ENCODE measurements at regions not wholly inside any gene's neighbourhood (a gene's known extent, or its start where the extent isn't known, plus 50 kb on each side); places are given as distances from the start of the nearest gene placed in this dataset.

DNA sequence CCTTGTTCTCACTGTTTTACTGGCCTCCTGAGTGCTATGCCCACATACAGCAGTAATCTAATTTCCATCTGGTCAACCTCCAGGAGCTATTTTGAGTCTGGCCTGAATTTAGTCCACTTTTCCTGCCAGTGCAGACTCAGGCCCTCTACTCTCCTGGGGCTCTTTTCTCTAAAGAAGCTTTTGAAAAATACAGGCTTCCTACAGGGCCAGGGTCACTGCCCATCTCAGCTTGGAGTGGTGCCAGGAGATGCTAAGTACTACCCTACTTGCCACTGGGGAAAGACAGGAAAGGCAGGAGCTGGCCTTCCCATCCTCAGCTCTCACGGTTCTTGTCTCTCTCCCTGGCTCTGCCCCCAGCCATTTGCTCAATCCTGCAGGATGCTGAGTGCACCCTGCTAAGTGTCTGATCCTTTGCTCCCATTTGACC lies 101.7 kb upstream of the SERP2 start:
- TF ChIP-seq, protein P1, sequence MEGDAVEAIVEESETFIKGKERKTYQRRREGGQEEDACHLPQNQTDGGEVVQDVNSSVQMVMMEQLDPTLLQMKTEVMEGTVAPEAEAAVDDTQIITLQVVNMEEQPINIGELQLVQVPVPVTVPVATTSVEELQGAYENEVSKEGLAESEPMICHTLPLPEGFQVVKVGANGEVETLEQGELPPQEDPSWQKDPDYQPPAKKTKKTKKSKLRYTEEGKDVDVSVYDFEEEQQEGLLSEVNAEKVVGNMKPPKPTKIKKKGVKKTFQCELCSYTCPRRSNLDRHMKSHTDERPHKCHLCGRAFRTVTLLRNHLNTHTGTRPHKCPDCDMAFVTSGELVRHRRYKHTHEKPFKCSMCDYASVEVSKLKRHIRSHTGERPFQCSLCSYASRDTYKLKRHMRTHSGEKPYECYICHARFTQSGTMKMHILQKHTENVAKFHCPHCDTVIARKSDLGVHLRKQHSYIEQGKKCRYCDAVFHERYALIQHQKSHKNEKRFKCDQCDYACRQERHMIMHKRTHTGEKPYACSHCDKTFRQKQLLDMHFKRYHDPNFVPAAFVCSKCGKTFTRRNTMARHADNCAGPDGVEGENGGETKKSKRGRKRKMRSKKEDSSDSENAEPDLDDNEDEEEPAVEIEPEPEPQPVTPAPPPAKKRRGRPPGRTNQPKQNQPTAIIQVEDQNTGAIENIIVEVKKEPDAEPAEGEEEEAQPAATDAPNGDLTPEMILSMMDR (IDR thresholded peaks at IDR 0.05): no peak
- no peak for TF ChIP-seq POLR2A (IDR thresholded peaks at IDR 0.05)
- peak; percentile 5 for TF ChIP-seq POLR2AphosphoS5 (IDR thresholded peaks at IDR 0.05)
- TF ChIP-seq EP300 (IDR thresholded peaks at IDR 0.05): no peak
